Ascending aorta (tissue), 2 donors: ENCODE measurements at regions not wholly inside any gene's neighbourhood (a gene's known extent, or its start where the extent isn't known, plus 50 kb on each side); places are given as distances from the start of the nearest gene placed in this dataset.
"Not testable (repeated sequence)": the region's sequence is repeated elsewhere in the genome, so short reads cannot be mapped to it uniquely, and the experiment has no call there.

ENCODE experiments used
- DNase-seq, 2 donors: peaks; one replicate each; pipeline ENCODE4 v3.0.0-alpha.2; 2019; ENCODE audit warnings: low spot score in 2 of 2
- H3K27ac ChIP-seq, 2 donors: fragments of 200-600 bp; sonication (generic); one replicate each; pipeline ENCODE4 v1.5.1; 2016 to 2017; ENCODE audit warnings: mild to moderate bottlenecking in 1 of 2
- H3K27me3 ChIP-seq: fragments of 200-600 bp; sonication (generic); one replicate; pipeline ENCODE4 v1.5.1; 2017
- H3K36me3 ChIP-seq, 2 donors: fragments of 200-600 bp; sonication (generic); one replicate each; pipeline ENCODE4 v1.5.1; 2016
- H3K4me1 ChIP-seq, 2 donors: fragments of 200-600 bp; sonication (generic); one replicate each; pipeline ENCODE4 v1.5.1; 2016 to 2017; ENCODE audit warnings: mild to moderate bottlenecking in 1 of 2
- H3K4me3 ChIP-seq, 2 donors: fragments of 200-600 bp; sonication (generic); one replicate each; pipeline ENCODE4 v1.5.1; 2016 to 2017; ENCODE audit warnings: mild to moderate bottlenecking in 1 of 2
- H3K9me3 ChIP-seq, 2 donors: fragments of 200-600 bp; sonication (generic); one replicate each; pipeline ENCODE4 v1.5.1; 2016
- CTCF ChIP-seq, 3 experiments: fragments of 200-600 bp in 2 of 3; fragments of 450-650 bp in 1 of 3; sonication (generic) in 2 of 3; IDR thresholded peaks; one replicate each; pipeline ENCODE4 v1.5.1; 2016 to 2019; ENCODE audit warnings: antibody characterized with exemption in 3 of 3, mild to moderate bottlenecking in 1 of 3, moderate library complexity in 1 of 3
- intact Hi-C: fragments of 100-400 bp; cut with DNase I; formaldehyde crosslinking; loops from one replicate; pipeline ENCODE4 v1.15.1; 2023

GRCh38 chr18:55968550-55968949 is 380.6 kb upstream of the TCF4 start:
- Histone ChIP-seq H3K27ac (no peak overlapping the region), H3K4me3 (no peak overlapping the region), H3K9me3 (no peaks in the 10 kb centered on the region), H3K36me3 (no peaks in the 10 kb centered on the region), H3K27me3 (no peaks in the 10 kb centered on the region), H3K4me1 (no peaks in the 10 kb centered on the region)
- TF ChIP-seq CTCF (IDR thresholded peaks at IDR 0.05), result no peak
- DNase-seq, result no peak
- intact Hi-C loops, result no loop called here

- Histone ChIP-seq H3K9me3 (no peaks in the 10 kb centered on the region), H3K36me3 (no peaks in the 10 kb centered on the region), H3K27ac (no peak overlapping the region), H3K4me3 (no peak overlapping the region), H3K27me3 (no peaks in the 10 kb centered on the region), H3K4me1 (no peaks in the 10 kb centered on the region)
- no peak for DNase-seq
- no peak for TF ChIP-seq CTCF (IDR thresholded peaks at IDR 0.05)
- intact Hi-C loops, result no loop called here
These were observed 379.0 kb upstream of the TCF4 start for GRCh38 chr18:55967019-55967418.

- Histone ChIP-seq H3K4me3 (no peak overlapping the region), H3K27ac (no peak overlapping the region), H3K9me3 (no peaks in the 10 kb centered on the region), H3K36me3 (no peaks in the 10 kb centered on the region), H3K27me3 (no peaks in the 10 kb centered on the region), H3K4me1 (no peaks in the 10 kb centered on the region)
- DNase-seq, result no peak
- TF ChIP-seq CTCF (IDR thresholded peaks at IDR 0.05), result no peak
- intact Hi-C loops, result no loop called here
These were observed 376.2 kb upstream of the TCF4 start for GRCh38 chr18:55964171-55964570.

- H3K4me1 ChIP-seq, result no peaks in the 10 kb centered on the region
- no peaks in the 10 kb centered on the region for H3K9me3 ChIP-seq
- no peaks in the 10 kb centered on the region for H3K27me3 ChIP-seq
- H3K36me3 ChIP-seq, result no peaks in the 10 kb centered on the region
- intact Hi-C loops, result no loop called here
- H3K27ac ChIP-seq, result no peak overlapping the region
- no peak for TF ChIP-seq CTCF (IDR thresholded peaks at IDR 0.05)
- no peak for DNase-seq
- H3K4me3 ChIP-seq, result no peak overlapping the region
These were observed 365.3 kb upstream of the TCF4 start for GRCh38 chr18:55953326-55953725.

- H3K27ac ChIP-seq, H3K4me3 ChIP-seq, H3K36me3 ChIP-seq, intact Hi-C loops, H3K9me3 ChIP-seq, DNase-seq, H3K27me3 ChIP-seq, H3K4me1 ChIP-seq: not testable (repeated sequence)
These were observed 363.7 kb upstream of the TCF4 start for GRCh38 chr18:55951738-55952137.

- DNase-seq, result no peak
- H3K27ac ChIP-seq, result no peak overlapping the region
- intact Hi-C loops, result no loop called here
These were observed 362.6 kb upstream of the TCF4 start for GRCh38 chr18:55950379-55951166.

More at GRCh38 chr18:55950379-55951166, 362.6 kb upstream of the TCF4 start:
- Histone ChIP-seq H3K4me3 (no peak overlapping the region), H3K4me1 (no peaks in the 10 kb centered on the region), H3K36me3 (no peaks in the 10 kb centered on the region), H3K27me3 (no peaks in the 10 kb centered on the region), H3K9me3 (no peaks in the 10 kb centered on the region)
- no peak for TF ChIP-seq CTCF (IDR thresholded peaks at IDR 0.05)
